K562 (cell line): ENCODE measurements at regions not wholly inside any gene's neighbourhood (a gene's known extent, or its start where the extent isn't known, plus 50 kb on each side); places are given as distances from the start of the nearest gene placed in this dataset.
A peak's percentile ranks its signal among the peaks of the same experiment; 100 is the strongest.

Experiments
- ATAC-seq: fragments of 200-7000 bp; cut with Tn5 transposase; 3 replicates; pipeline ENCODE4 v1.9.1; 2020; ENCODE audit warnings: moderate library complexity
- BruUV-seq: library from RNA; stranded (reverse); fragments of 400-500 nt; replicated peaks from 2 replicates; lab custom pipeline; 2021; lab: Mats Ljungman, UMichigan
- CTCF ChIA-PET: fragments of 300-600 bp; formaldehyde crosslinking; extraction: SDS; loops from one replicate; lab custom pipeline; 2021; ENCODE audit warnings: low intra/inter-chr PET ratio; lab: Yijun Ruan, JAX
- POLR2A ChIA-PET: fragments of 300-600, 350-650 bp; sonication (Branson Sonifier 250); formaldehyde crosslinking; extraction: SDS; loops from one replicate; lab custom pipeline; 2021; ENCODE audit warnings: antibody characterized with exemption, inconsistent platforms; lab: Yijun Ruan, JAX
- DNase-seq, 4 experiments: peaks; one replicate each; pipeline versions ENCODE4 v3.0.0 to v3.0.0-alpha.2; 2011 to 2018; ENCODE audit warnings: low spot score in 3 of 4, mixed read lengths in 3 of 4; ENCODE audit errors: extremely low read depth in 1 of 4
- FAIRE-seq: peaks from 2 replicates; lab custom pipeline; 2011; peaks lifted over from hg19 to GRCh38; lab: Jason Lieb, UNC
- H2AFZ ChIP-seq: 2 replicates; pipeline ENCODE4 v1.6.0; 2011; ENCODE audit warnings: low read depth, low read length, control low read depth, inconsistent platforms
- H3K27ac ChIP-seq: fragments of 200-600 bp; 3 replicates; pipeline ENCODE4 v1.8.0; 2011; ENCODE audit warnings: low read depth, mild to moderate bottlenecking, control low read depth, inconsistent platforms, low read length, moderate library complexity, mixed read lengths; ENCODE audit errors: extremely low read depth
- H3K27me3 ChIP-seq, 2 experiments: fragments of 300-600 bp in 1 of 2; 2 replicates in 1 of 2; 3 replicates in 1 of 2; pipeline versions ENCODE4 v1.6.0 to v1.8.0; 2011; ENCODE audit warnings: inconsistent platforms in 2 of 2, low read length in 2 of 2, mild to moderate bottlenecking in 1 of 2, mixed read lengths in 1 of 2, moderate library complexity in 1 of 2; ENCODE audit not compliant: control insufficient read depth in 2 of 2, insufficient read depth in 2 of 2
- H3K36me3 ChIP-seq: fragments of 300-600 bp; 3 replicates; pipeline ENCODE4 v1.8.0; 2011; ENCODE audit warnings: mild to moderate bottlenecking, low read length, inconsistent platforms; ENCODE audit not compliant: control insufficient read depth, insufficient read depth
- H3K4me1 ChIP-seq, 2 experiments: fragments of 200-600 bp in 1 of 2; replicated peaks in 1 of 2; 2 replicates in 1 of 2; 3 replicates in 1 of 2; pipeline versions ENCODE4 v1.5.1 to v1.8.0; 2011; ENCODE audit warnings: inconsistent platforms in 2 of 2, low read length in 2 of 2, mild to moderate bottlenecking in 1 of 2, mixed read lengths in 1 of 2, moderate library complexity in 1 of 2; ENCODE audit not compliant: control insufficient read depth in 2 of 2, insufficient read depth in 2 of 2
- H3K4me2 ChIP-seq: 2 replicates; pipeline ENCODE4 v1.6.1; 2011; ENCODE audit warnings: low read length, control low read depth, inconsistent platforms, mixed read lengths; ENCODE audit not compliant: insufficient read depth
- H3K4me3 ChIP-seq: fragments of 200-600 bp; sonication (generic), shearing (Covaris generic); 2 replicates; pipeline ENCODE4 v1.5.1; 2016; ENCODE audit warnings: control low read depth, inconsistent platforms
- H3K79me2 ChIP-seq: fragments of 200-600 bp; 3 replicates; pipeline ENCODE4 v1.8.0; 2011; ENCODE audit warnings: low read length, inconsistent platforms; ENCODE audit not compliant: control insufficient read depth, insufficient read depth
- H3K9ac ChIP-seq, 2 experiments: 2 replicates each; pipeline versions ENCODE4 v1.6.0 to v1.6.1; 2011; ENCODE audit warnings: low read depth in 2 of 2, low read length in 2 of 2, control low read depth in 1 of 2, inconsistent platforms in 1 of 2, mild to moderate bottlenecking in 1 of 2, mixed read lengths in 1 of 2; ENCODE audit not compliant: insufficient read depth in 1 of 2
- H3K9me1 ChIP-seq: one replicate; pipeline ENCODE4 v1.6.0; 2011; ENCODE audit warnings: inconsistent platforms, mild to moderate bottlenecking, low read length, moderate library complexity; ENCODE audit not compliant: control insufficient read depth, insufficient read depth
- H3K9me3 ChIP-seq: replicated peaks from 2 replicates; pipeline ENCODE4 v1.5.1; 2011; ENCODE audit warnings: low read depth, low read length, inconsistent platforms; ENCODE audit not compliant: control insufficient read depth, insufficient read depth
- H4K20me1 ChIP-seq: replicated peaks from 2 replicates; pipeline ENCODE4 v1.6.1; 2011; ENCODE audit warnings: low read length, inconsistent platforms, mixed read lengths; ENCODE audit not compliant: control insufficient read depth, insufficient read depth
- BRD4 ChIP-seq: fragments of 200-600 bp; sonication (generic); IDR thresholded peaks from 2 replicates; pipeline ENCODE4 v1.6.1; 2017; ENCODE audit warnings: inconsistent platforms
- ESRRB ChIP-seq: fragments of 250-450 bp; sonication (Bioruptor Pico); IDR thresholded peaks from 2 replicates; pipeline ENCODE4 v1.5.0; 2020; ENCODE audit warnings: mild to moderate bottlenecking, moderate library complexity, borderline replicate concordance
- GTF2E2 ChIP-seq: fragments of 200-800 bp; sonication (Bioruptor generic); IDR thresholded peaks from 2 replicates; pipeline ENCODE4 v1.6.1; 2016; ENCODE audit warnings: missing genetic modification characterization, missing compliant biosample characterization
- NFRKB ChIP-seq: fragments of 450-650 bp; IDR thresholded peaks from 2 replicates; pipeline ENCODE4 v1.6.1; 2016; ENCODE audit warnings: low read depth
- SLC30A9 ChIP-seq: fragments of 250-450 bp; sonication (Bioruptor Pico); IDR thresholded peaks from 2 replicates; pipeline ENCODE4 v1.8.0; 2022; ENCODE audit warnings: mild to moderate bottlenecking, moderate library complexity
- ZBTB33 ChIP-seq: sonication (generic); formaldehyde crosslinking; IDR thresholded peaks from 2 replicates; pipeline ENCODE4 v1.8.1; 2023; ENCODE audit warnings: mild to moderate bottlenecking, missing genetic modification reagents
- ZNF212 ChIP-seq: fragments of 450-650 bp; formaldehyde crosslinking; IDR thresholded peaks from 2 replicates; pipeline ENCODE4 v1.4.0; 2020; ENCODE audit warnings: mild to moderate bottlenecking
- ZNF655 ChIP-seq: fragments of 250-450 bp; sonication (Bioruptor Pico); IDR thresholded peaks from 2 replicates; pipeline ENCODE4 v1.5.0; 2021
- ZNF699 ChIP-seq: fragments of 250-450 bp; sonication (Bioruptor Pico); IDR thresholded peaks from 2 replicates; pipeline ENCODE4 v1.8.0; 2021; ENCODE audit warnings: mild to moderate bottlenecking, moderate library complexity; ENCODE audit not compliant: insufficient replicate concordance
- WGBS: fragments of 100-300 bp; shearing (Covaris generic); methylation state at CpG from one replicate; pipeline ENCODE4 v1.1.6; 2016; ENCODE audit warnings: low coverage, mixed read lengths; ENCODE audit not compliant: insufficient coverage; ENCODE audit errors: missing lambda C conversion rate; 5-methylcytosine and 5-hydroxymethylcytosine counted together
- in situ Hi-C: fragments of 300-500 bp; cut with MboI; formaldehyde crosslinking; loops from 4 replicates; pipeline ENCODE4 v1.15.0; 2018; ENCODE audit warnings: inconsistent platforms, mixed read lengths
- intact Hi-C: fragments of 100-400 bp; cut with micrococcal nuclease; formaldehyde crosslinking; loops from 2 replicates; pipeline ENCODE4 v1.14.2; 2022

GRCh38 chr16:85464383-85465305 is 148.5 kb upstream of the GSE1 start:
- in situ Hi-C loops (no loop called here), intact Hi-C loops (loop anchor here (5.0 kb wide), 2 partner anchors 88 to 148 kb away; partner anchors contain the start of gene GSE1)
- H3K4me1 ChIP-seq, result peaks cover 42 to 65% of the 10 kb centered on the region in 2 experiments
- H3K9me1 ChIP-seq, result peaks cover 9% of the 10 kb centered on the region
- no peaks in the 10 kb centered on the region for H3K27me3 ChIP-seq
- H3K9me3 ChIP-seq, result no peaks in the 10 kb centered on the region
- no peak overlapping the region for H3K4me2 ChIP-seq
- FAIRE-seq, result no peak
- peaks cover 11% of the 10 kb centered on the region; the same call in 2 of the 3 replicates for H3K36me3 ChIP-seq
- H3K9ac ChIP-seq, result peak overlapping the region in 1 of 2 experiments; percentile 56; a peak in 2 of 4 replicates
- H3K79me2 ChIP-seq, result peaks cover 56% of the 10 kb centered on the region
- ChIA-PET POLR2A (interaction anchor here (0.6 to 1.5 kb wide), 8 partner anchors 8 to 130 kb away, joined by 3 to 6 read pairs (median 4); no protein-coding TSS in a partner anchor), CTCF (no interaction called here)
- peaks cover 12% of the 10 kb centered on the region for H4K20me1 ChIP-seq
- no peak overlapping the region for H3K27ac ChIP-seq
- TF ChIP-seq ZNF699 (CRISPR knock-in tag) (no peak), ZBTB33 (CRISPR knock-in tag) (no peak), NFRKB (no peak), GTF2E2 (no peak), ZNF212 (CRISPR knock-in tag) (no peak), ZNF655 (CRISPR knock-in tag) (no peak), BRD4 (no peak), SLC30A9 (no peak), ESRRB (no peak)
- BruUV-seq, result TSS peak; percentile 33
- no peak for DNase-seq
- 81% methylated on average over 25 of the region's 30 CpGs for WGBS
- ATAC-seq, result no peak
- no peak overlapping the region for H3K4me3 ChIP-seq
- no peak overlapping the region for H2AFZ ChIP-seq
